Upper lobe of left lung (tissue), 4 donors: ENCODE measurements at regions not wholly inside any gene's neighbourhood (a gene's known extent, or its start where the extent isn't known, plus 50 kb on each side); places are given as distances from the start of the nearest gene placed in this dataset.

Source experiments
- EP300 ChIP-seq, 4 donors: sonication (generic); formaldehyde crosslinking; IDR thresholded peaks; one replicate each; pipeline ENCODE4 v1.5.1; 2017; ENCODE audit warnings: antibody characterized with exemption in 4 of 4, control low read depth in 2 of 4
- TF ChIP-seq, protein P1 (sequence below), 6 experiments: fragments of 450-650 bp in 4 of 6; fragments of 200-600 bp in 2 of 6; sonication (generic) in 2 of 6; IDR thresholded peaks; one replicate each; pipeline ENCODE4 v1.5.1; 2016 to 2019; ENCODE audit warnings: antibody characterized with exemption in 6 of 6

DNA sequence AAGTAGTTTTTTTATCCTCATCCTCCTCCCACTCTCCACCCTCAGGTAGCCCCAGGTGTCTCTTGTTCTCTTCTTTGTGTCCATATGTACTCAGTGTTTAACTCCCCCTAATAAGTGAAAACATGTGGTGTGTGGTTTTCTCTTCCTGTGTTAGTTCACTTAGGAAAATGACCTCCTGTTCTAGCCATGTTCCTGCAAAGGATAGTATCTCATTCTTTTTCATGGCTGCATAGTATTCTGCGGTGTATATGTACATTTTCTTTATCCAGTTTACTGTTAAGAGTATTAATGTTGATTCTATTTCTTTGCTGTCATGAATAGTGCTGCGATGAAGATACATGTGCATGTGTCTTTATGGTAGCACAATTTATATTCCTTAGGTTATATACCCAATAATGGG, 68.4 kb upstream of the RANBP3L start:
- TF ChIP-seq, protein P1, sequence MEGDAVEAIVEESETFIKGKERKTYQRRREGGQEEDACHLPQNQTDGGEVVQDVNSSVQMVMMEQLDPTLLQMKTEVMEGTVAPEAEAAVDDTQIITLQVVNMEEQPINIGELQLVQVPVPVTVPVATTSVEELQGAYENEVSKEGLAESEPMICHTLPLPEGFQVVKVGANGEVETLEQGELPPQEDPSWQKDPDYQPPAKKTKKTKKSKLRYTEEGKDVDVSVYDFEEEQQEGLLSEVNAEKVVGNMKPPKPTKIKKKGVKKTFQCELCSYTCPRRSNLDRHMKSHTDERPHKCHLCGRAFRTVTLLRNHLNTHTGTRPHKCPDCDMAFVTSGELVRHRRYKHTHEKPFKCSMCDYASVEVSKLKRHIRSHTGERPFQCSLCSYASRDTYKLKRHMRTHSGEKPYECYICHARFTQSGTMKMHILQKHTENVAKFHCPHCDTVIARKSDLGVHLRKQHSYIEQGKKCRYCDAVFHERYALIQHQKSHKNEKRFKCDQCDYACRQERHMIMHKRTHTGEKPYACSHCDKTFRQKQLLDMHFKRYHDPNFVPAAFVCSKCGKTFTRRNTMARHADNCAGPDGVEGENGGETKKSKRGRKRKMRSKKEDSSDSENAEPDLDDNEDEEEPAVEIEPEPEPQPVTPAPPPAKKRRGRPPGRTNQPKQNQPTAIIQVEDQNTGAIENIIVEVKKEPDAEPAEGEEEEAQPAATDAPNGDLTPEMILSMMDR (IDR thresholded peaks at IDR 0.05), result no peak
- no peak for TF ChIP-seq EP300 (IDR thresholded peaks at IDR 0.05)
